NCI-H226 (cell line): ENCODE measurements at regions not wholly inside any gene's neighbourhood (a gene's known extent, or its start where the extent isn't known, plus 50 kb on each side); places are given as distances from the start of the nearest gene placed in this dataset.
A peak's percentile ranks its signal among the peaks of the same experiment; 100 is the strongest.
"Not testable (repeated sequence)": the region's sequence is repeated elsewhere in the genome, so short reads cannot be mapped to it uniquely, and the experiment has no call there.

ENCODE experiments used
- DNase-seq: peaks from one replicate; pipeline ENCODE4 v3.0.0-alpha.2; 2015

DNA sequence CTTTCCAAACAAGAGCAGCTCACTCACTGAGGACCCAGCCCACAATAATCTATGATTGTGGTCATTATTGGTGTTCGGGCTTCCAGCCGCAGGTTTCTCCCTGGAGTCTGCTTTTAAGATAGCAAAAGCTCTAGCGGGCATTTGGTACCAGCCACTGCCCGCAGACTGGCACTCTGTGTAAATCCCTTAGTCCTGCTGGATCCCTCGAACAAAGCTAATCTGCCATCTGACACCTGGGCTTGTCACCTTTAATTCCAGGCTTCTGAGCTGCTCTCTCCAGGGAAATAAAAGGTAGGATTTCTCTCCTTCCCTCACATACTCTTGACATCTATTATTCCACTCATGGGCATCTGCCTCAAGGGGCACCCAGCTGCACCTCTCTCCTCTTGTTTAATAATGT lies 158.7 kb downstream of the PDCD6IP start:
- DNase-seq: no peak

DNA sequence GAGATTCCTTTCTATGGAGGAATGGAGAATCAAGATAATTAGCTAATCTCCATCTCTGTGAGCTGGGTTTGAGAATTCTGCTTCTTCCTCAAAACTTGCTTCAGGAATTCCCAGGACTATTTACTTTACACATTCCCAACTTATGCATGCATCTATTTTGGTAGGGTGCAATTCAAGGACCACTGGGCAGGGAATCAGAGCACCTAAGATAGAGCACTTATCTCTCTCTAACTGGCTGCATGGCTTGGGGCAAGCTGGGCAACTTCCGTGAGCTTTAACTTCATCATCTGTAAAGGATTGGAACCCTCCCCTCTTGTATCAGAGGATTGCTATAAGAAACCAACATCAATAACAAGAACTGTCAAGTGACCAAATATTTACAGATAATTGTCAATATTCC lies 160.2 kb downstream of the PDCD6IP start:
- DNase-seq: no peak

DNA sequence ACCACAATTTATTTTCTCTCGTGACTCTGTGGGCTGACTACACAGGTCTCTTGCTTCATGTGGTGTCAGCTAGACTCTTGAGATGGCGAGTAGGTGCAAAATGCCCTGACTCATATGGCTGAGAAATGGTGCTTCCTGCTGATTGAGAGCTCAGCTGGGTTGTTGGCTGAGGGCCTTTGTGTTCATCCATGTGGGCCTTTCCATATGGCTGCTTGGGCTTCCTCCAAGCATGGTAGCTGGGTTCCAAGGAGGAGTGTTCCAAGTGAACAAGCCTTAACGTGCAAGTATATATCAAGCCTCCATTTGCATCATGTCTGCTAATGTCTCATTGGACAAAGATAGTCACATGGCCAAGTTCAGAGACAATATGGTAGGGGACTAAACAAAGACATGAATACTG lies 164.0 kb downstream of the PDCD6IP start:
- no peak for DNase-seq

DNA sequence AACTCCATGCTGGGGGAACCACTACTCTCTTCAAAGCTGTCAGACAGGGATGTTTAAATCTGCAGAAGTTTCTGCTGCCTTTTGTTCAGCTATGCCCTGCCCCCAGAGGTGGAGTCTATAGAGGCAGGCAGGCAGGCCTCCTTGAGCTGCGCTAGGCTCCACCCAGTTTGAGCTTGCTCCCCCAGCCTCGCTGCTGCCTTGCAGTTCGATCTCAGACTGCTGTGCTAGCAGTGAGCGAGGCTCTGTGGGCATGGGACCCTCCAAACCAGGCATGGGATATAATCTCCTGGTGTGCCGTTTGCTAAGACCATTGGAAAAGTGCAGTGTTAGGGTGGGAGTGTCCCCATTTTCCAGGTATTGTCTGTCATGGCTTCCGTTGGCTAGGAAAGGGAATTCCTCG lies 171.8 kb downstream of the PDCD6IP start:
- not testable (repeated sequence) for DNase-seq

DNA sequence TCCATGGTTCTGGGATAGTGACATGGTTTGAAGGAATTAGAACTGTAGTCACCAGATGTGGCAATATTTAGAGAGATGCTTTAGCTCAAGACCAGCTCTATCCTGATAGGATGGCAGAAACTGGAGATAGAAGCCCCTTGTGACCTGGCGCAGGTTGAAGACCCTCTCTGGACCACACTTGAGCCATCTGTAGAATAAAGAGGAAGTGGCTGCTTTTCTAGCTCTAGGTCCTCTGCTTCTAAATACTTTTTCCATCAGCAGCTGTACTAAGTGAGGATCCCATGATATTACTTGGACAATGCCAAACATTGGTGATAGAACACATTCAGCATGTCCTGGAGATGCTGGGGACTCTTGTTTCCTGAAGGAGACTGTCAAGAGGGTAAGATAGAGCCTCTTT lies 172.6 kb downstream of the PDCD6IP start:
- no peak for DNase-seq

DNA sequence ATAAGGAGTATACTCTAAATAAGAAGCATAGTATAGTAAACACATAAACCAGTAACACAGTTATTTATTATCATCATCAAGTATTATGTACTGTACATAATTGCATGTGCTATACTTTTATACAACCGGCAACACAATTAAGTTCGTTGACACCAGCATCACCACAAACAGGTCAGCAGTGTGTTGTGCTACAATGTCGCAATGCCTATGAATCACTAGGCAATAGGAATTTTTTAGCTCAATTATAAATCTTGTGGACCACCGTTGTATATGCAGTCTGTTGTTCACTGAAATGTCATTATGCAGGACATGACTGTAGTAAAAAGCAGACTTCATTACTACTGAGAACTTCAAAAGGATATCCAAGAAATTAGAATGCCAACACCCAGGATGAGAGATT lies 177.0 kb downstream of the PDCD6IP start:
- DNase-seq: no peak

DNA sequence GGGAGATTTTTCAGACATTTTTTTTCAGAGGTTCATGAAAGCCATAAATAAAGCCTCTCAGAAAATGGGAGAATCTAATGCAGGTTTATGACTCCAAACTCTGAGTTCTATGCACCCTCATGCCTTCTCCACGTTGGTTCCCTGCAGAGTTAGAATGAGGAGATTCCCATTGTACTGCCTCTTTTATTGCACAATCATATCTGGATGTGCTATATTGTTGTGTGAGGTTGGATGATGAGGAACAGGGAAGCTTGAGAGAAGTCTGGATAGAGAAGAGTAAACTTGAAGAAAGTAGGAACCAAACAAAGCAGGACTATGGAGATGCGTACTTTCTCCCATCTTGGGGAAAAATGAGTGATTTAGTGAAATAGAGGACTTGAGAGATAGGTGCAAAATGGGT lies 178.8 kb downstream of the PDCD6IP start:
- no peak for DNase-seq

DNA sequence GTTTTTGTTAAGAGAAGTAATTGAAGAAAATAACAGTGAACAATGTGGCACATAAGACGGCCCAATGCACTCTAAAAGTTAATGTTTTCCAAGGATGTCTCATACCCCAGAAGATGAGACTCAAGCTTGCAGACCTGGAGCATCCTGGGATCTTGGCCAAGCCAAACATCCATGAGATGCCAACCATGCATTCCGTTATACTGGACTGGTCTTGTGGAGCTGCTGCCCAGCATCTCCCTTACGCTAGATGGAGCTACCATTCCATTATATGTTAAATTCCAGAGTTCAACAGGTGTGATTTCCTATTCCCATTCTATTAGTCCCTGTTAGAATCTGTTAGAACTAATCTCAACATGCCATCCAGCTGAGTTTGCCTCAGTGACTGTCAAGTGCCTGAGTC lies 181.8 kb downstream of the PDCD6IP start:
- peak; percentile 80 for DNase-seq

DNA sequence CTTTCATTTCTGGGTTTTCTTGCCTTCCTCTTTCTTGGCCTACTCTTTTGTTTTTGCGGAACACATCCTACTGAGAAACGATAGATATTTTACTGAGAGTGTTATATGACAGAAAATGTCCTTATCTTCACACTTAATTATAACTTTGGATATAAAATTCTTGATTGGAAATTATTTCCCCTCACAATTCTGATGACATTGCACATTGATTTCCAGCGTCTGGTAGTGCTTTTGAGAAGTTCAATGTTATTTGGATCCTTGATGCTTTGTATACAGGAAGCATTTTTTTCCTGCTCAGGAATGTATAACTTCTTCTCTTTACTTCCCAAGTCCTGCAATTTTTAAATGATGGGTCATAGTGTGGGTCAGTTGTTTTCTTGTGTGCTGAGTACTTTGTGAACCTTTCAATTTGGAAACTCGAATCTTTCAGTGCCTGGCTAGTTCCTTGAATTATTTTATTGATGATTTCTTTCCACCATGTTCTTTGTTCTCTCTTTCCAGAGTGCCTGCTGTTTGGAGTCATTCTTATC lies 183.9 kb downstream of the PDCD6IP start:
- no peak for DNase-seq

DNA sequence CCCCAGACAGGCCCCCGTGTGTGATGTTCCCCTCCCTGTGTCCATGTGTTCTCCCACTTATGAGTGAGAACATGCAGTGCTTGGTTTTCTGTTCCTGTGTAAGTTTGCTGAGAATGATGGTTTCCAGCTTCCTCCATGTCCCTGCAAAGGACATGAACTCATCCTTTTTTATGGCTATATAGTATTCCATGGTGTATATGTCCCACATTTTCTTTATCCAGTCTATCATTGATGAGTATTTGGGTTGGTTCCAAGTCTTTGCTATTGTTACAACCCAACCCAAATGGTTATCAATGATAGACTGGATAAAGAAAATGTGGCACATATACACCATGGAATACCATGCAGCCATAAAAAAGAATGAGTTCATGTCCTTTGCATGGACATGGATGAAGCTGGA lies 184.5 kb downstream of the PDCD6IP start:
- DNase-seq: not testable (repeated sequence)

DNA sequence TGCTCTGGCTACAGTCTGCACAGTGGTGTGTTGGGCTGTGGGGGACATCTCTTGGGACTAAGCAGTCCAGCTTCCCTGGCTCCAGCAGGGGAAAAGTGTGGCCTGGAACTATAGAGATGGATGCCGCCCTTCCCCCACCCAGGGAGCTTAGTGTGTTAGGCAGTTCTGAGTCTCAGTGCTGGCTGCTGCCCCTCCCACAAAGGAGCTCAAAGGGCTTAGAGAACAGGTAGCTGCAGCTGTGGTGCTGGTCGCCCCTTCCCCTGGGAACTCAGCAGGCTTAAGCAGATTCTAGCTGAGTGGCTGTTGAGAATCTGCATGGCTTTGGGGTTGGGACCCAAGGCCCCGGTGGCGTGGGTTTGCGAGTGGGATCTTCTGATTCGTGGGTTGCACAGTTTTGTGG lies 190.8 kb downstream of the PDCD6IP start:
- no peak for DNase-seq

DNA sequence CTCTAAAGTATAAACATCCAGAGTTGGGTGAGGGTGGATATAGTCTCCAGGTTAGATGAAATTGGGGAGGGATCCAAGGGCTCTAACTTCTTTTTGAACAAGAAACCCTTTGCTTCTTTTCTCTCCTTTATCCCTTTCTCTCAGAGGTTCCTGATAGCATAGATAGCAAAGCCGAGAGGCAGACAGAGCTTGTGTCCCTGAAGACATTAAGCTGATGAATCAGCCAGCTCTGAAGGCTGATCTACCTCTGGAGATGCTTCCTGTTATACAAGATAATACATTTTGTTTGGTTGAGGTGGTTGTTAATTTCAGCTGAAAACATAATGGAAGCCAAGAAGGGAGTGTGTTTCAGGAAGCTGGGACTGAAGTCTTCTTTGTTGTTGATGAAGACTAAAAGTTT lies 193.2 kb downstream of the PDCD6IP start:
- no peak for DNase-seq

DNA sequence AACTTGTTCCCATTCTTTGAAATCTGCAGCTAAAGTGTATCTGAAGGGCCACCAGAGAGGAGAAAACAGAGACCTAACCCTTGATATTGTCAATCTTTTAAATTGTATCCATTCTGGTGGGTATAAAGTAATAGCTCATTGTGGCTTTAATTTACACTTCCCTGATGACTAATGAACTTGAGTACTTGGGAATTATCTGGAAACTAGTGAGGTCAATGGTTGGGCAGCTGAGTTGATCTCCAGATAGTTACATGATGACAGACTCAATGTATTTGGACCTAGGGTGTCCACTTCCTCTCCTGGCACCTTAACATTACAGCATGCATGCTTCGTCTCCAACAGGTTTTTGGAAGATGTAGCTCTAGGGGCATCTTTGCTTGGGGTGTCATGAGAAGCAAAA lies 195.2 kb downstream of the PDCD6IP start:
- DNase-seq: peak; percentile 26

DNA sequence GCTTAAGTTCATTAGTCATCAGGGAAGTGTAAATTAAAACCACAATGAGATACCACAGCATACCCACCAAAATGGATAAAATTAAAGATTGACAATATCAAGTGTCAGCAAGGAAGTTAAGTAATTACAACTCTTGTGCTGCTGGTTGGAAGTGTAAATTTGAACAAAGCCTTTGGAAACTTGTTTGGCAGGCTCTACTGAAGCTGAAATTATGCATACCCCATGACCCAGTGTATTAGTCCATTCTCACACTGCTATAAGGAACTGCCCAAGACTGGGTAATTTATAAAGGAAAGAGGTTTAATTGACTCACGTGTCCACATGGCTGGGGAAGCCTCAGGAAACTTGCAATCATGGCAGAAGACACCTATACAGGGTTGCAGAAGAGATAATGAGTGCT lies 196.1 kb downstream of the PDCD6IP start:
- DNase-seq: no peak

DNA sequence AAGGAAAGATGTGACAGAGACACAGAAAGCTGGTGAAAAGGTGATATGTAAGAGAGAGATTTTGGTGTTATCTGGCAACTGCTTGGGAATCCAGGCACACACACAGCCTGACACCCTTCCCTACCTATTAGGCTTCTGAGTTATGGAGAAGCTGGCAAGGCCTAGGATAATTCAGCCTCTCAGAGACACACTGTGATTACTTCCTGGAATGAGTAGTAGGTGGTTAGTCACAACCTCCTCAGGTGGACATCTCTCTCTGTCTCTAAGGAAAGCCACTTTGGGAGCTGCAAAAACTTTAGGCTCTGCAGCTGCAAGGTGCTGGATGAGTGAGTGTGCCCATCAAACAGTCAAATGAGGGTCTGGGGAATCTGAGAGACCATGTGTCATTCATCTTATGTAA lies 201.9 kb downstream of the PDCD6IP start:
- no peak for DNase-seq

DNA sequence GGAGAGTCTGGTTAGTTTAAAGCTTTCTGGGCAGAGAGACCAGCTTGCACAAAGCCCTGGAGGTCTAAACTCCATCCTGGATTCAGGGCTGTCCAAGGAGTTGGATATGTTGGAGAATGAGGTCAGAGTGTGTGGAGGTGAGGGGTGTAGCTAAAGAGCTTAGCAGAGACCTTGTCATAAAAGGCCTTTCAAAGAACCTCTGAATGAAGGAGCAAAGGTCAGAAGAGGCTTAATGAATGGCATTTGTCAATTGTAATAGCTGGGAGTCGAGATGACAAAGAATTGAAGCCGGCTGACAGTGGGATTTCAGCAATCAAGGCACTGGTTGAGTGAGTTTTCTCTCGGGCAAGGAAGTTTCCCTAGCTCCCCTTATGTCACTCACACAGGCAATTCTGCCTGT lies 202.6 kb downstream of the PDCD6IP start:
- DNase-seq: no peak

DNA sequence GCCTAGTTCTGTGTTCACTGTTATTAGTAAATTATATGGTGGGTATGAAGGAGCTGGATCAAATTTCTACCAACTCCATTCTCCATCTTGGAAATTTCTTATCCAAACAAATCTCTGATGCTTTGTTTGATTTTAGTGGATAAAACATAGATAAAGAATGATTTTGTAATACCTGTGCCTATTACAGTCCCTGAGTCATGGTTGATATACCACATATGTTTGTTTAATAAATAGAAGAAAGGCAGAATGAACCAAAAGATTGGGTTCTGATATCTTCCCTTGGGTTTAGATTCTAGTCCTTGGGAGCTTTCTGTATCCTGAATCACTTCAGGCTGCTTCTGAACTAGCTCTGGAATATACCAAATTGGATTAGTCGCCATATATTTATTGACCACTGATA lies 203.6 kb downstream of the PDCD6IP start:
- no peak for DNase-seq

DNA sequence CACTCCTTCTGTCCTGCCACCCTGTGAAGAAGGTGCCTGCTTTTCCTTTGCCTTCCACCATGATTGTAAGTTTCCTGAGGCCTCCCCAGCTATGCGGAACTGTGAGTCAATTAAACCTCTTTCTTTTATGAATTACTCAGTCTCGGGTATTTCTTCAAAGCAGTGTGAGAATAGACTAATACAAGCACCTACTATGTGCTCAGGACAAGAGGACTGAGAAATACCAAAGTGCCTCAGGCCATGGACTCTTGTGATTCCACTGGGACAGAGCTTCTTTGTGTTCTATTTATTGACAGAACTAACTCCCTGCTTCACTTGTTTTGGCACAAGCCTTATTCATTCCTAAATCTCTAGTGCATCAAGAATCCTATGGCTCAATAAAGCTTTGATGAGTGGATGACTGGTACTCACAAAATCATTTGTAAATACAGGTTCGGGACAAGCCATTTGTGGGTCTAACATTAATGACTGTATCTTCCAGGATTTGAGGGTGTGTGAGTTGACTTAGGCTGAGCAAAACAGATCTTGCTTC lies 204.2 kb downstream of the PDCD6IP start:
- DNase-seq: no peak

DNA sequence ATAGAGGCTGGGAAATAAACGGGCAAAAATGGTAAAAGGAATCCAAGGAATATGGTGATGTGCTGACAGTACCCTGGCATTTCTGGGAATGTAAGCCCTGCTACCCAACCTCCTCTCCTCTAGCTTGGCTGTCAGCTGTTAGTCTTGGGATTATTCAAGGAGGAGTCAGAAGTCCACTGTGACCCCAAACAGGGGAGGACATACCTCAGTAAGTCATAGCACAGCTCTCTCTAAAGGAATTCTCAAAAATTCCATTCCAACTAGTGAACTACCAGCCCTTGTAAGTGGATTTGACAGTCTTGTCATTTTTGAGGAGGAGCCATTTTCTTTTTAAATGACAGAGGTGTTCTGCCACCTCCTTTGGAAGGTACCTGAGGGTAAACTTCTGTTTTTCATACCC lies 207.5 kb downstream of the PDCD6IP start:
- peak; percentile 40 for DNase-seq

DNA sequence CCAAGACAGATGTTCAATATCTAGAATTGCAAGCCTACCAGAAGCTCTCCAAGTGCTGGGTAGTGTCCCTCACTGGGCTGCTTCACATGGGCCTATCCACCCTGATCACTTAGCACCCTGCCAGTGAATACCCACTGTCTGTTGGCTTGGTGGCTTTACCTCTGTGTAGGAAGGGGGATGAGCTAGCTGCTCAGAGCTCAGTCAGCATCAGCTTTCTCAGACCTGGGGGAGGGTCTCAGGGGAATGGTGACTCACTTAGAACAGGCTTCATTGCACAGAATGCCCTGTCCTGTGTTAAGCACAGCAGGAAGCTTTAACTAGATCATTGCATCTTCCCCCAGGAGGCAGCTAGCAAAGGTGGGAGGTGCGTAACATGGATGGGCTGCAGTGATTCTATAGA lies 209.8 kb downstream of the PDCD6IP start:
- no peak for DNase-seq

DNA sequence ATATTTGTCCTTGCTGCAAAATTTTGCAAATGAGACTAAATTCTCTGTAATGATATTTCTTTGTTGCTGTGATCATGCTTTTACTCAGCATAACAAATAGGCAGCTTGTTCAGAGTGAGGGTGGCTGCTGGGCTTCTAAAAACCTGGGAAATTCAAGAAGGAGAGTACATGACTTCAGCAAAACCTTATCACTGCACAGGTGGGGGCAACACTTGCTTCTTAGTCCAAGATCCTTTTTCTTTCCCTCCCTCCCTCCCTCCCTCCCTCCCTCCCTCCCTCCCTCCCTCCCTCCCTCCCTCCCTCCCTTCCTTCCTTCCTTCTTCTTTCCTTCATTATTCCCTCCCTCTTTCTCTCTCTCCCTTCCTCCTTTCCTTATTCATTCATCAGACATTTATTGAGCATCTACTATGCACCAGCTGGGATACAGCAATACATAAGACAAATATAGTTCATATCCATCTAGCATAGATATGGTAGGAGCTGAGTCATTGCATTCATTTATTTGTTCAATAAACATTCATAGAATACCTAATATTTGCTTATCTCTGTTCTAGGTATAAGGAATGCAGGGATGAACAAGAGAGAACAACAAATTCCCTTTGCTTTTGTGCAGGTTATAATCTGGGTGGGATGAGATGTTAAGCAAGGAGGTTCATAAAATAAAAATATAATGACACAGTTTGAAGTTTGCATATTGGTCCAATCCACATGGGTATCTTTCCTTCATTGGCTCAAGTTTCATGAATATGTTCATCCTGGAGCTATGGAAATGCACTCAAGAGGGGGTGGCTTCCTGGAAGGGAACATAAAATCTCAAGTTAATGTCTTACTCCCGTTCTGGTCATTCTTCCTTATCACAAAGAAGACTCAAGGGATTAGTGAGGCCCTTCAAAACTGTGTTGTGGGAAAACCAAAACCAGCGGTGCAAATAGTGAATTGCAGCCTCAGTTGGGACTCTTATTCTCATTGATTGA lies 210.7 kb downstream of the PDCD6IP start:
- DNase-seq: peak; percentile 33

DNA sequence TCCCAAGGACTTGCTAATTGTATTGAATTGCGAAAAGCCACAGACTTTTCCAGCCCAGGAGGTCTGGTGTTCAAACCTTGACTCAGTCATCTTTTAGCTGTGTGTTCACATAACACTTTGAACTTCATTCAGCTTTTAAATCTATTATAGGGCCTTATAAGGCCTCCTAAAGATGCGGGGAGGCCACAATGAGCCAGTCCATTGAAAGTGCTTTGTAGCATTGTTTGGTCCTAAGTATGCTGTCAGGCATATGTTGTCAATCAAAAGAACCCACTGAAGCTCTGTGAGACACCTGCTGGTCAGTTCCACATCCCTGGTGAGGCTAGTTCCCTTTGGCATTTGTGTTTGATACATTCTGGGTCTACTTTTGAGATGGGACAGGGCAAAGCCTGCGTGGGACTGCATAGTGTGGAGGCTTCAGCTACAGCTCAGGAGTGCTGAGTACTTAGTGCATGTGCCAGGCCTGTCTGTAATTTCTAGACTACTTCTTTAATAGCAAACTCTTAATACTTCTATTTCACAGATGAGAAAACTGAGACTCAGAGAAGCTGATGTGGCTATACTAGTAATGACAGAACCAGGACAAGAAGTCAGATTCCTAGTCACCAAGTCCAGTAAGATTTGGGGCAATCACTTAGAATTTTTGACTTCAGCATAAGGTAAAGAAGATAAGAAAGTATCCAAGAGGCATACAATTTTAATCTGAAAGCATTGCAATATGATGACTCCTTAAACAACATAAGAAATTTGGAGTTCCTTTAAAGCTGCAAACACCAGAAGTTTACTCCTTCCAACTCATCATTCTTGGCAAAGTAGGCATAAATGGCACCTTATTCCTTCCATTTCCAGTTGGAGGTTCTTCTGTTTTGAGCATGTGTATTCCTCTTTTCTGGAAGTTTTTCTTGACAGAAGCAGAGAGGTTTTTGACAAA lies 213.0 kb downstream of the PDCD6IP start:
- no peak for DNase-seq

DNA sequence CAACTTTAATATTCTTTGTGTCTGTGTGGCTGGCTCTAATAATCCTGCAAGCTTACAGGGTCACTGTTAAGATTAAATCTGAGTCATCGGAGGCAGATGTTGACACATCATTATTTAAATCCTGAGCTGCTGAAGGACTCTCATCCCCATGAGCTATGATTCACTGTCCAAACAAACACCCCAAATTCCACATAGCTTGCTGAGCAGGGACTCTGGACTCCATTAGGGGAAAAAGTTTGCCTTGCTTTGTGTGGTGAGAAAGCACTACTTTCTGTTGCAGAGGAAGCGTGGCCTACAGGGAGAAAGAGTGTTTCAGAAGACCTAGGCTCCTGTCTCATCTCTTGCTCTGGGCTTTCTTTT lies 213.7 kb downstream of the PDCD6IP start:
- DNase-seq: peak; percentile 97
